Muscle layer of duodenum (tissue), 2 donors: ENCODE measurements at regions not wholly inside any gene's neighbourhood (a gene's known extent, or its start where the extent isn't known, plus 50 kb on each side); places are given as distances from the start of the nearest gene placed in this dataset.

Experiments used
- H3K27ac ChIP-seq: one replicate; pipeline ENCODE4 v1.7.0; 2013; ENCODE audit warnings: mild to moderate bottlenecking, low read length
- H3K27me3 ChIP-seq: one replicate; pipeline ENCODE4 v1.7.0; 2013; ENCODE audit warnings: low read depth, mild to moderate bottlenecking, control low read depth, low read length
- H3K36me3 ChIP-seq, 2 donors: one replicate each; pipeline ENCODE4 v1.7.0; 2013; ENCODE audit warnings: low read length in 2 of 2, control low read depth in 1 of 2, mild to moderate bottlenecking in 1 of 2; ENCODE audit not compliant: insufficient read depth in 2 of 2, control insufficient read depth in 1 of 2
- H3K4me1 ChIP-seq, 2 donors: one replicate each; pipeline ENCODE4 v1.7.0; 2013; ENCODE audit warnings: low read length in 2 of 2, mild to moderate bottlenecking in 2 of 2, control low read depth in 1 of 2, moderate library complexity in 1 of 2; ENCODE audit not compliant: insufficient read depth in 2 of 2, control insufficient read depth in 1 of 2
- H3K4me3 ChIP-seq, 2 donors: one replicate each; pipeline ENCODE4 v1.7.0; 2013; ENCODE audit warnings: low read length in 2 of 2, low read depth in 1 of 2, mild to moderate bottlenecking in 1 of 2
- H3K9me3 ChIP-seq, 2 donors: one replicate each; pipeline ENCODE4 v1.7.0; 2013; ENCODE audit warnings: low read length in 2 of 2, control low read depth in 1 of 2, mild to moderate bottlenecking in 1 of 2; ENCODE audit not compliant: control insufficient read depth in 1 of 2
- donor health status: healthy.

DNA sequence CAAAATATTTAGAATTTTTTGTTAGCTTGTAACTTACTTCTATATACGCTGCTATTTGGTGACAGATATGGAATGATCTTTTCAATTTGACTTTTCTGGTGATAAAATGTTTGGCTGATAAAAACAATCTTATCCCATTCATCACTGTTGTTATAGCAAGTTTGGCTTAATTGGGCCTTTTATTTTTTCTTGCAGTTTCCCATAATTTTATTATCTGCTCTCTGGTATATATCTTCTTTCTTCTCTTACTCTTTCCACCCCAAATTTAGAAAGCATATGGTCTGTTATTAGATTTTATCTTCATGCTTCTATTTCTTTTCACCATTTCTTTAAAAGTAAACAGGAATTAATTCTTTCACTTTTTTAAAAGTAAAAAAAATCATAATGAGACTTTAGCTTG lies 474.4 kb downstream of the TLE1 start:
- no peaks in the 10 kb centered on the region for H3K27me3 ChIP-seq
- H3K4me3 ChIP-seq, result no peak overlapping the region
- H3K9me3 ChIP-seq, result peaks cover 0 to 5% of the 10 kb centered on the region in 2 donors
- no peaks in the 10 kb centered on the region for H3K36me3 ChIP-seq
- no peaks in the 10 kb centered on the region for H3K4me1 ChIP-seq
- H3K27ac ChIP-seq, result no peak overlapping the region

DNA sequence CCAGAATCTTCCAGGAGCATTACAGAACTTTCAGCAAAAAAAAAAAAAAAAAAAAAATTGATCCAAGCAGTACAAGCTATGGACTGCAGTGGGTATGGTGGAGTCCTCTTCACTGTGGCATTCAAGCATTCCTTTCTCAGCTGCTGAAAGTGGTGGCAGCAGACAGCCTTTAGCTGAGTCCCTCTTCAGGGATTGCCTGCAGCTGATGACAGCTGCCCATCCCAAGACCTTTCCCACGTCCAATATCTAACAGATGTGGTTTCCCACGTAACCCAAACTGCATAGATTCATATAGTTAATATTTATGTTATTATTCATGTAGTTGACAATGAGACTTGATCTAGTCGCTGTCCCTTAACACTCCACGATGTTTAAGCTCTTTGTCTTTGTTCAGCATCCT lies 475.9 kb downstream of the TLE1 start:
- no peaks in the 10 kb centered on the region for H3K27me3 ChIP-seq
- H3K9me3 ChIP-seq, result peaks cover 0 to 5% of the 10 kb centered on the region in 2 donors
- no peaks in the 10 kb centered on the region for H3K4me1 ChIP-seq
- H3K27ac ChIP-seq, result no peak overlapping the region
- no peaks in the 10 kb centered on the region for H3K36me3 ChIP-seq
- H3K4me3 ChIP-seq, result no peak overlapping the region

DNA sequence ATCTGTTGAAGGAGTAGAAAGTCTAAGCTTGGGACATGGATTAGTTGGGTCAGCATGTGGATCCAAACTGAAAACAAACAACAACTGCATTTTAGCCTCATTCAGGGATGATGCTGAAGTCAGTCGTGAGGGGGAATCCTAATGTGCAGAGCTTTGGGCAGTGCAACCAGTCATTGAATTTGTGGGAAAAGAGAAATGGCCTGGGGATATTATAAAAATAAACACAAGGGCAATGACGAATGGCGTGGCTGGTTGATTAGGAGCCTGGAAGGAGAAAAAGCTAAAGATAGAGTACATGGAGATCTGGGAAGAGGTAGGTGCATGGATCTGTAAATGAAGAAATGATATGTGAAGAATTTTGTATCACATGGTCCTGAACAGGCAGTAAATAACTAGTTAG lies 477.6 kb downstream of the TLE1 start:
- no peaks in the 10 kb centered on the region for H3K27me3 ChIP-seq
- H3K4me1 ChIP-seq, result no peaks in the 10 kb centered on the region
- H3K36me3 ChIP-seq, result no peaks in the 10 kb centered on the region
- H3K27ac ChIP-seq, result no peak overlapping the region
- no peak overlapping the region for H3K4me3 ChIP-seq
- H3K9me3 ChIP-seq, result no peaks in the 10 kb centered on the region

DNA sequence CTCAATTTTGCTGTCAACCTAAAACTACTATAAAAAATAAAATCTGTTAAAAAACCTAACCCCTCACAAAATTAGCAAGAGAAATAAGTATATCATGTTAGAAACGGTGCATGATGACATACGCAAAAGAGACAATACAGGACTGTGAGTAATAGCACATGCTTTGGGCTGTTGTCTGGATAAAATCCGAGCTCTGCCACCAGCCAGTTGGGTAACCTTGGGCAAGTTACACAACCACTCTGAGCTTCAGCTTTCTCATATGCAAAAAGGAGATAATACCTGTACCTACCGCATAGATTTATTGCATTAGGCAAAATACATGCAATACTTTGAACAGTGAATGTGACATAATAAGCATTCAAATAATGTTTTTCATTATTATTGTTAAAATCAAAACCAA lies 481.7 kb downstream of the TLE1 start:
- no peaks in the 10 kb centered on the region for H3K9me3 ChIP-seq
- no peaks in the 10 kb centered on the region for H3K36me3 ChIP-seq
- H3K4me1 ChIP-seq, result no peaks in the 10 kb centered on the region
- H3K27me3 ChIP-seq, result no peaks in the 10 kb centered on the region
- no peak overlapping the region for H3K4me3 ChIP-seq
- H3K27ac ChIP-seq, result no peak overlapping the region

DNA sequence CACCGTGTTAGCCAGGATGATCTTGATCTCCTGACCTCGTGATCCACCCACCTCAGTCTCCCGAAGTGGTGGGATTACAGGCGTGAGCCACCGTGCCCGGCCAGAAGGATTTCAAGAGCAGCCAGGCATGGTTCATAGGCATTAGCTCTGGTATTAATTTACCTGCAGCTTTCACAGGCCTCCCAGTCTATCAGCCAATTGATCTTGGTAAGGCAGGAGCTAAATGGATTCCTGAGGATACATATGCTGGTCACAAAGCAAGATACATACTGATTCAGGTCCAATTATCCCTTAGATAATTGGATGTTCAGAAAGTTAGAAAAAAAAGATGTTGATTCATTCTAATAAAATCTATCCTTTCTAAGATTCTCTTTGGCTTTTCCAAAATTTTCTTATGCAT lies 487.1 kb downstream of the TLE1 start:
- H3K27me3 ChIP-seq, result no peaks in the 10 kb centered on the region
- H3K4me1 ChIP-seq, result no peaks in the 10 kb centered on the region
- H3K36me3 ChIP-seq, result no peaks in the 10 kb centered on the region
- H3K4me3 ChIP-seq, result no peak overlapping the region
- H3K27ac ChIP-seq, result no peak overlapping the region
- H3K9me3 ChIP-seq, result no peaks in the 10 kb centered on the region

DNA sequence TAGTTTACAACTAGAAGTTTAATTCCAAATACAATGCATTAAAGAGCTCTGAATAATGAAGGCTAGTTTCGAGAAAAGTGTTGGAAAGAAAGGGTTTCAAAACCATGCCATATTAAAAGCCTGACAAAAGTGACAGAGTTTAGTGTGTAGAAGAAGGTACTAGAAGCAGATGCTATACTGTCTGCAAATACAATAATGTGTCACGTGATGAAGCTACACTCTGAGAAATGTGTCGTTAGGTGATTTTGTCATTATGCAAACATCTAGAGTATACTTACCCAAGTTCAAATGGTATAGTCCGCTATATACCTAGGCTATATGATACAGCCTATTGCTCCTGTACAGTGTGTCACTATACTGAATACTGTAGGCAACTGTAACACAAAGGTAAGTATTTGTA lies 494.1 kb downstream of the TLE1 start:
- H3K27ac ChIP-seq, result no peak overlapping the region
- H3K27me3 ChIP-seq, result no peaks in the 10 kb centered on the region
- H3K36me3 ChIP-seq, result no peaks in the 10 kb centered on the region
- no peaks in the 10 kb centered on the region for H3K4me1 ChIP-seq
- H3K4me3 ChIP-seq, result no peak overlapping the region
- peaks cover 0 to 4% of the 10 kb centered on the region in 2 donors for H3K9me3 ChIP-seq

DNA sequence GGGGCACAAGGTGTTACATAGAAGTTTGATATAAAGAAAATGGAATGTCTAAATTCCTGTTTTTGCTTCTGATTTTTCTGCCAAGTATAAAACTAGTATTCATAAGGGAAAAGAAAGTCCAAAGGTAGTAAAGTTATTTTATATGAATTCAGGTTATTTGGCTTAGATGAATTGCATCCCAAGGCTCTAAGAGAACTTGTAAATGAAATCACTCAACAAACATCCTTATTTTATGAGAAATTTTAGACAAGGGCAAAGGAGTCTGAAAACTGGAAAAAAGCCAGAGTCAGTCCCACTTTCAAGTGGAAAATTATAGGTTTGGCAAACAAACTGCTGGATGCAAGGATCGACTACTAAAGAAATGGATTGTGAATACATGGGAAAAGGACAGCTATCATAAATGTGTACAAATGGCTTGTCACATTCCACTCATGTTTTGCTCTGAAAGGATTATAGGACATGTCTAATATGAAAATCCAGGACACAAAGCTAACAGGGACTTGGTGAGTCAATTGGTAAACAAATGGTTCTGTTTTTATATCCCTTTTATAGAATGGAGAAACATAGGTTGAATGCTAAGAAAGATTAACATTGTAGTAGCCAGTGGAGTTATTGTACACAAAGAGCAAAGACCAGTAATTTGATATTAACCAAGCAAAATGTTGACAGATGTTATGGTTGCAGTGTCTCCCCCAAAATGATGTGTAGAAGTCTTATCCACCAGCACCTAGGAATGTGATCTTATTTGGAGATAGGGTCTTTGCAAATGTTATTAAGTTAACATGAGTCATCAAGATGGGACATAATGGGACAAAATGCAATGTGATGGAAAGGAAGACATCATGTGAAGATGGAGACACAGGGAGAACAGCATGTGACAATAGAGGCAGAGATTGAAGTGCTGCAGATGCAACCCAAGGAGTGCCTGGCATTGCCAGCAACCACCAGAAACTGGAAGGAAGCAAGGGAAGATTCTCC lies 495.7 kb downstream of the TLE1 start:
- H3K4me1 ChIP-seq, result no peaks in the 10 kb centered on the region
- no peaks in the 10 kb centered on the region for H3K27me3 ChIP-seq
- no peak overlapping the region for H3K4me3 ChIP-seq
- H3K27ac ChIP-seq, result no peak overlapping the region
- H3K9me3 ChIP-seq, result peaks cover 0 to 4% of the 10 kb centered on the region in 2 donors
- H3K36me3 ChIP-seq, result no peaks in the 10 kb centered on the region

DNA sequence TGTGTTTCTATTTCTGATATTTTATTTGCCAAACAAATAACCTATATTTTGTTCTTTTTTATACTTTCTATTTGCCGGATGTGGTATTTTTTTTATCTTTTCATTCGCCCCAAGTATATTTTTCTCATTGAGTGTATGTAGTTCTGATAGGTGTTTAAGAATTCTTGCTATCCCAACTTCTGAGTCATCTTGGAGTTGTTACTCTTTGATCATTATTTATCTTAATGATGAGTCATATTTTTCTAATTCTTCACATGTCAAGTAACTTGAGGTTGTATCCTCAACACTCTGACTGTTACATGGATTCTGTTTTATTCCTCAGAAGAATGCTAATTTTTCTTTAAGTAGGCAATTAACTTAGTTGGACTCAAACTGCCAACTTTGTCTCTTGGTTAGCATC lies 498.1 kb downstream of the TLE1 start:
- Histone ChIP-seq H3K27me3 (no peaks in the 10 kb centered on the region), H3K27ac (no peak overlapping the region), H3K4me3 (no peak overlapping the region), H3K36me3 (no peaks in the 10 kb centered on the region), H3K9me3 (peaks cover 0 to 4% of the 10 kb centered on the region in 2 donors), H3K4me1 (no peaks in the 10 kb centered on the region)

DNA sequence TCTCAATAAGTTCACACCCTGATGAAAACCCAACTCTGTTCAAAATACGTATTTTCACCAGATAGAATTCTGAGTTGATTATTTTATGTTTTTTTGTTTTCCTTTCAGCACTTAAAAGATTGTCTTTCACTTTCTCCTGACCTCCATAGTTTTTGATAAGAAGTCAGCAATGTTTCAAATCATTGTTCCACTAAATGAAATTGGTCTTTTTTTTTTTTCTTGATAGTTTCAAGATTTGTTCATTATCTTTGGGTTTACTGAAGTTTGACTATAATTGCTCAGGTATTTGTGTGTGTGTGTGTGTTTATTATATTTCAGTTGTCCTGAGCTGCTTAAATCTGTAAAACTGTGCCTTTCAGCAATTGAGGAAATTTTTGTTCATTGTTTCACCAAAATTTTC lies 498.7 kb downstream of the TLE1 start:
- Histone ChIP-seq H3K4me3 (no peak overlapping the region), H3K27ac (no peak overlapping the region), H3K27me3 (no peaks in the 10 kb centered on the region), H3K36me3 (no peaks in the 10 kb centered on the region), H3K4me1 (no peaks in the 10 kb centered on the region), H3K9me3 (peaks cover 0 to 4% of the 10 kb centered on the region in 2 donors)

DNA sequence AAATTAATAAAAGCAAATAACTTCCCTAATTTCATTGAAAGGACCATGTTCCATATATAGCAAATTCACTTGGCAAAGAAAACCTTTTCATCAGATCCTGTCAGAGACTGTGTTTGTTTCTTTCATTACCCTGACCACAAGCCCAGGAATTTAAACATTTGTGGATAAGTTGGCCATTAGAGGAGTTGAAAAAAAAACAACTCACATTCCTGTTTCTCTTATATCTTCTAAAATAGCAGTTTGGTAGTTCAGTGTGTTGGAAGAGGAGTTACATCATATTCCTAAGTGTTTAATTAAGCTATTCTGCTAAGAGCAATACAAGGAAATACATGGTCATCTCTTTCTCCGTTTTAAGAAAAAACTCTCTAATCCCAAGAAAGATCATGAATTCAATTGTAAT lies 505.6 kb downstream of the TLE1 start:
- Histone ChIP-seq H3K4me3 (no peak overlapping the region), H3K36me3 (no peaks in the 10 kb centered on the region), H3K4me1 (peaks cover 0 to 19% of the 10 kb centered on the region in 2 donors), H3K9me3 (no peaks in the 10 kb centered on the region), H3K27ac (no peak overlapping the region), H3K27me3 (no peaks in the 10 kb centered on the region)

DNA sequence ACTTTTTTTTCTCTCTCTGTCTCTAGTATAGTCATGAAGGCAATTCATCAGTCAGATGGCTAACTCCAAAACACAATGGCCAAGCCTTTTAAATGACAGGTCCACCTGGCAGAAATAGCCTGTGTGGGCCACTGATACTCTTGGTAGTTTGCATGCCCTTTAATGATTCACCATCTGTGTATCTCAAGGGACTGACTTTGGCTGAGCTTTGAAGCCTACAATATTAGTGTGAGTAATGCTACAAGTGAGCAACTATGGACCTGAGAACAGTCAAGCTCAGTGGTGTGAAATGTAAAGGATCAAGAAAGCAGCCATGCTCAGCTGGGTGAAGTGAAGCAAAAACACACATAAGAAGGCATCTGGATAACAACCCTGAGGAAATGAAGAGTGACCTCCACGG lies 506.9 kb downstream of the TLE1 start:
- Histone ChIP-seq H3K9me3 (no peaks in the 10 kb centered on the region), H3K36me3 (no peaks in the 10 kb centered on the region), H3K4me3 (no peak overlapping the region), H3K27ac (no peak overlapping the region), H3K27me3 (no peaks in the 10 kb centered on the region), H3K4me1 (peaks cover 0 to 19% of the 10 kb centered on the region in 2 donors)

DNA sequence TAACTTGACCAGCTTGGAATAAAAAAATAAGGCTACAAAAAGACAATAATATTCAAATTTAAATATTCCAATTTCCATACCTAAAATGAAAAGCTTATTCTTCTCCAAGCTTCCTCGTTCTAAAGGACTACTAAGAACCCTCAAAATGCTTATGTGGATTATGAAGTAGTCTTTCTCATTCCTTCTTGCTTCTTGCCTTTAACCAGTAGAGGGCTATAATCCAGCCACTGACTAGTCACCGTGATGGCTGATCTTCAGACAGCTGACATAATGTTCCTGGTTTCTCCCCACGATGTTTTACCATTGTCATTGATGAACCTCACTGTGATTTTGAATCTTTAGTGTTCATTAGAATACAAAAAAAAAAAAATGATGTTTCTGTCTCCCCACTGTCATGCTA lies 515.3 kb downstream of the TLE1 start:
- no peak overlapping the region for H3K4me3 ChIP-seq
- H3K4me1 ChIP-seq, result no peaks in the 10 kb centered on the region
- peaks cover 0 to 2% of the 10 kb centered on the region in 2 donors for H3K9me3 ChIP-seq
- no peaks in the 10 kb centered on the region for H3K27me3 ChIP-seq
- H3K27ac ChIP-seq, result no peak overlapping the region
- H3K36me3 ChIP-seq, result no peaks in the 10 kb centered on the region
